Astrocyte (in vitro differentiated cells and primary cell): ENCODE measurements at regions not wholly inside any gene's neighbourhood (a gene's known extent, or its start where the extent isn't known, plus 50 kb on each side); places are given as distances from the start of the nearest gene placed in this dataset.

ENCODE experiments used
- EZH2 ChIP-seq: IDR thresholded peaks from 2 replicates; pipeline ENCODE4 v1.6.1; 2012; ENCODE audit warnings: mild to moderate bottlenecking, low read length, inconsistent platforms; ENCODE audit not compliant: insufficient read depth
- TF ChIP-seq, protein P1 (sequence below): IDR thresholded peaks from 2 replicates; pipeline ENCODE4 v1.5.1; 2011; ENCODE audit warnings: low read depth, mild to moderate bottlenecking, inconsistent platforms, low read length, moderate library complexity; ENCODE audit not compliant: insufficient read depth

GRCh38 chr2:58475756-58476155, 234.6 kb upstream of the FANCL start:
- TF ChIP-seq, protein P1, sequence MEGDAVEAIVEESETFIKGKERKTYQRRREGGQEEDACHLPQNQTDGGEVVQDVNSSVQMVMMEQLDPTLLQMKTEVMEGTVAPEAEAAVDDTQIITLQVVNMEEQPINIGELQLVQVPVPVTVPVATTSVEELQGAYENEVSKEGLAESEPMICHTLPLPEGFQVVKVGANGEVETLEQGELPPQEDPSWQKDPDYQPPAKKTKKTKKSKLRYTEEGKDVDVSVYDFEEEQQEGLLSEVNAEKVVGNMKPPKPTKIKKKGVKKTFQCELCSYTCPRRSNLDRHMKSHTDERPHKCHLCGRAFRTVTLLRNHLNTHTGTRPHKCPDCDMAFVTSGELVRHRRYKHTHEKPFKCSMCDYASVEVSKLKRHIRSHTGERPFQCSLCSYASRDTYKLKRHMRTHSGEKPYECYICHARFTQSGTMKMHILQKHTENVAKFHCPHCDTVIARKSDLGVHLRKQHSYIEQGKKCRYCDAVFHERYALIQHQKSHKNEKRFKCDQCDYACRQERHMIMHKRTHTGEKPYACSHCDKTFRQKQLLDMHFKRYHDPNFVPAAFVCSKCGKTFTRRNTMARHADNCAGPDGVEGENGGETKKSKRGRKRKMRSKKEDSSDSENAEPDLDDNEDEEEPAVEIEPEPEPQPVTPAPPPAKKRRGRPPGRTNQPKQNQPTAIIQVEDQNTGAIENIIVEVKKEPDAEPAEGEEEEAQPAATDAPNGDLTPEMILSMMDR, result no peak
- no peak for TF ChIP-seq EZH2
